ENCODE measurements at regions not wholly inside any gene's neighbourhood (a gene's known extent, or its start where the extent isn't known, plus 50 kb on each side); places are given as distances from the start of the nearest gene placed in this dataset.

- no peak for DNase-seq (ENCODE audit: low read depth)
Measured at GRCh38 chr6:145381941-145382340, 353.4 kb downstream of the EPM2A start.

GRCh38 chr6:145383428-145383827 is 351.9 kb downstream of the EPM2A start:
- DNase-seq (ENCODE audit: low read depth): no peak

DNA sequence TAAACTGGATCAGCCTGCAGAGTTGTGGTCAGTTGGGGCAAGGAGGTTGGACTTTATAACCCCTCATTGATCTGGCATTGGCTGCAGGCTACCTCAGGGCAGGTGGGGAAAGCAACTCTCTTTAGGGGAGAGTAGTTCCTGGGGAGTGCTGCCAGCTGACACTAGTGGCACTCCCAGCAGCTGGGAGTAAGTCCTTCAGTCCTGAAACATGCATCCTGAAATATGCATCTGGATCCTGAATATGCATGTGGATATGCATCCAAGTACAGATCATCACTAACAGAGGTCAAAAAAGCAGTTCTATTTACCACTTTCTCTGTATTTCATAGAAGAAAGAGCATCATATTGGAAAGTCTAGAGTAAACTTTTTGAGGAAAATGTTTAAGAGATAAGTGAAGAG is 350.8 kb downstream of the EPM2A start:
- no peak for DNase-seq (ENCODE audit: low read depth)

GRCh38 chr6:145396499-145396898 is 338.8 kb downstream of the EPM2A start:
- no peak for DNase-seq (ENCODE audit: low read depth)

DNA sequence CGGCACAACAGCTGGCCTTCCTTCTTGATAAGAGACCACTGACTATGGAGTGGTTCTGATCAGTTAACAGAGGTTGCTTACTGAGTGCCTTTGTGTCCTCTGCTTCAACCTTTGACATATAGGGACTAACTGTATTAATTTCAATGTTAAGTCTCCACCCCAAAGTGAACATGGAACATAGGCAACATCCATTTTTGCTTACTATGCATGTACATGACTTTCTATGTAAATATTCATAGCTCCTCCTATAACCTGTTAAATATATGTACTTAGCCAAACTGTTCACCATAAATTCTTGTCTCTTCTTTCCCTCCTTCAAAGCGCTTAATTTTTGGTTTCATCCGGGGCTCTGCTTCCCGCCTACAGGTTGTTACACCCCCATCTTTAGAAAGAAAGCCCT is 334.8 kb downstream of the EPM2A start:
- DNase-seq (ENCODE audit: low read depth): no peak

GRCh38 chr6:145405006-145405551 is 330.2 kb downstream of the EPM2A start:
- no peak for DNase-seq (ENCODE audit: low read depth)

DNA sequence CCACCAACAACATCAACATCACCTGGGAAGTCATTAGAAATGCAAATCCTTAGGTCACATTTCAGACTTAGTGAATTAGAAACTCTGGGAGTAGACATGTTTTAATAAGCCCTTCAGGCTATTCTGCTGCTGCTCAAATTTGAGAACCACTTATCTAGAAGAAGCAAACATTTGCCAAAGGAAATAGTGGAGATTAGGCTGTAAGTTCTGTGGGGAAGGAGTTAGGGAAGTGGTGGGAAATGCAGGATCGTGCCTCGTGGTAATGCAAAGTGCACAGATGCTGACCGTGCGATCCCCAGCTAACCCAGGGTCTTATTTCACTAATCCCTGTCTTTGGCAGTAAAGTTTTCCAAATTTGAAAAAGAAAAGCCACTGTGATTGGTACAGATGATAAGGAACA is 328.5 kb downstream of the EPM2A start:
- no peak for DNase-seq (ENCODE audit: low read depth)

DNA sequence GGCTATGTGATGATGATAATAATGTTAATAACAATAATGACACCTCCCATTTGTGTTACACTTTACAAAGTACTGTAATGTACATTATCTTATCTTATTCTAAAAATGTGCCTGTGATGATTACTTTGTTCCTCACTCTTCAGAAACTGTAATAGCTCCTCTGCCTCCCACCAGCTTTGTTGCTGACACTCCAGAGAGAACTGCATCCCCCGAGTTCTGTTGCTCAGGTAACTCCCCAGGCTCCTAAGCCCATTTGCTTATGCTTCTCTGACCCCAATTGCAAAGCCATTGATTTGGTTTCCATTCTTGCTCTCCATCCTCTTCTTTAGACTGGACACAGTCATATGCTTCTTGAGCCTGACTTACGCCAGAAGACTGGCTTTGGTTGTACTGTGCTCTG is 319.7 kb downstream of the EPM2A start:
- DNase-seq (ENCODE audit: low read depth): no peak

GRCh38 chr6:145420599-145420998 is 314.7 kb downstream of the EPM2A start:
- no peak for DNase-seq (ENCODE audit: low read depth)

DNA sequence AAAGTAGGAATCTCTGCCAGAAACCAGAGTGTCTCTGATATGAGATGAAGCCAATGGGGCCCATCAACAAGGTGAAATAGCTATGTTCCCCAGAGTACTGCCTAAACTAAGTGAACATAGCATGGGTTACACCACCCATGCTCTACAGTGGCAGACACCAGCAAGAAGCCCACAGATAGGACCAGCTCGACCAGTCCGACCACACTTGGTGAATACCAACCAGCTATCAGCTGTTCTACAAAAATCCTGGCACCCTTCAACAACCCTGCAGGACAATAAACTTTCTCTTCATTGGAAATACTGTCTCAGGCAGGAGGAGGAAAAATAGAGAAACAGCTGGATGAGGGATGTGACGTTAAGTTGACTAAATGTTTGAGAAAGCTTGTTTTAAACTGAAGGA is 311.4 kb downstream of the EPM2A start:
- DNase-seq (ENCODE audit: low read depth): no peak

DNA sequence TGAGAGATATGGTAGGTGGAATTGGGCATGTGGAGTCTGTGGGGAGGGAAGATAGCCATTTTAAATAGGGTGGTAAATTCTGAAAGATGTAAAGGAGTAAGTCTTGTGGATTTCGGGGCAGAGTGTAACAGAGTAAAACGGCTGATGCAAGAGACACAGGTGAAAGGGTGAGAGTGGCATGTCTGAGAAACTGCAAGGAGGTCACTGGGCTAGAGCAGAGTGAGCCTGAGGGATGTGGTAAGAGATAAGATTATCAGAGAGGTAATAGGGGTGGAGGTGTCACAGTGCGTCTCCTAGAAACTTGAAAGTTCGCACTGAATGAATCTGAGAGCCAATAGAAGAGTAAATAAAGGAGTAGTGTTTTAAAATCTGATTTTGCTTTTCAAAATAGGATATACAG is 308.1 kb downstream of the EPM2A start:
- DNase-seq (ENCODE audit: low read depth): no peak

DNA sequence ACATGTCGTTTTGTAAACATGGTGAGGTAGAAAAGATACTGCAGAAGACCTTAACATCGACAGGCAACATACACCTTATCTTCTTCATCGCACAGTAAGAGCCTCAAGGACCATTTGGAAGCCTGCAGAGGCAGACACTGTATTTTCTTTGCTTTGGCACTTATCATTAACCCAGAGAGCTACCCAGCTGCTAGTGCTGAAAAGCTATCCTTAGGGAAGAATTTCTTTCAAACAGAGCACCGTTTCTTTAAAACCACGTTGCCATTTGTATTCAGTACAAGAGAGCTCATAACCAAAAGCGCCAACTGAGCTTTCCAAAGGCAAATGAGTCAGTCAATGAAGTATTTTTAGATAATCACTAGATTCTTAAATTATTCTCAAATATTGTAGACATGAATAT is 306.6 kb downstream of the EPM2A start:
- DNase-seq (ENCODE audit: low read depth): no peak

DNA sequence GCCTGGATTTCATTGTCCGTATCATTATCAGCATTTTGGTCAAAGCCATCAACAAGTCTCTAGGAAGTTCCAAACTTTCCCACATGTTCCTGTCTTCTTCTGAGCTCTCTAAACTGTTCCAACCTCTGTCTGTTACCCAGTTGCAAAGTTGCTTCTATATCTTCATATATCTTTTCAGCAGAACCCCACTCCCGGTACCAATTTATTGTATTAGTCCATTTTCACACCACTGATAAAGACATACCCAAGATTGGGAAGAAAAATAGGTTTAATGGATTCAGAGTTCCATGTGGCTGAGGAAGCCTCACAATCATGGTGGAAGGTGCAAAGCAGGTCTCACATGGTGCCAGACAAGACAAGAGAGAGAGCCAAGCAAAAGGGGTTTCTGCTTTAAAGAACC is 293.2 kb downstream of the EPM2A start:
- DNase-seq (ENCODE audit: low read depth): no peak

DNA sequence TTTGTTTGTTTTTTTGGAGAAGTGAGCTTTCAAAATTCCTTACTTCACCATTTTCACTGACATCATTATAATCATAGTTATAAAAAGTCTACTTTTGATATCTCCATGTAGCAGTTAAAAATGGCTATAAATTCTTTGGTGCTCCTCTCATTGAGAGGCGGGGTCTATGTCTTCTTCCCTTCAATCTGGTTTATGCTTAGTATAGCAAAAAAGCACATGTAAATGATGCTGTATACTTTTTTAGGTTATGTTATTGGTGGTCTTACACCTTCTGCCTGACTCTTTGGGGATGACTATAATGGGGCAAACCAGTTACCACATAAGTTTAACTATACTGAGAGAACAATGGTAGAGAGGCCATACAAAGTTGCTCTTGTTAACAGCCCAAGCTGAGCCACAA is 289.6 kb downstream of the EPM2A start:
- DNase-seq (ENCODE audit: low read depth): no peak

GRCh38 chr6:145451029-145451428 is 284.3 kb downstream of the EPM2A start:
- no peak for DNase-seq (ENCODE audit: low read depth)

DNA sequence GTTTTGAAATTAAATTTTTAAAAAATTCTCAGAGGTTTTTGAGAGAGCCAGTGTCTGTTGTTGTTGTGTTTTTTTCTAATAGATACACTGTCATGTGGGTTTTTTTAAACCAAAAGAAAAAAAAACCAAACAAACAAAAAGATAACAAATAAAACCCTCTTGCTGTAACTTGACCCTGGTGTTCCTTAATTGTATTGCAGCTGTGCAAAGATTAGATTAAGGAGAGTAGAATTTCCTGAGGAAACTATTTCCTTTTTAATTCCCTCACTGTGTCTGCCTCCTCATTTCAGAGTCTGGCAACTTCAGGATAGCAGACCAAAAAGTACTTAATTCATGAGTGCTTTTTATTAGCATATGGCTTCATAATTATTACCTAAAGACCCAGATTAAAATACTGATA is 281.9 kb downstream of the EPM2A start:
- no peak for DNase-seq (ENCODE audit: low read depth)

GRCh38 chr6:145454006-145454405 is 281.3 kb downstream of the EPM2A start:
- no peak for DNase-seq (ENCODE audit: low read depth)

GRCh38 chr6:145457556-145457955 is 277.8 kb downstream of the EPM2A start:
- DNase-seq (ENCODE audit: low read depth): no peak

- DNase-seq (ENCODE audit: low read depth): no peak
Measured at GRCh38 chr6:145468534-145468933, 266.8 kb downstream of the EPM2A start.

DNA sequence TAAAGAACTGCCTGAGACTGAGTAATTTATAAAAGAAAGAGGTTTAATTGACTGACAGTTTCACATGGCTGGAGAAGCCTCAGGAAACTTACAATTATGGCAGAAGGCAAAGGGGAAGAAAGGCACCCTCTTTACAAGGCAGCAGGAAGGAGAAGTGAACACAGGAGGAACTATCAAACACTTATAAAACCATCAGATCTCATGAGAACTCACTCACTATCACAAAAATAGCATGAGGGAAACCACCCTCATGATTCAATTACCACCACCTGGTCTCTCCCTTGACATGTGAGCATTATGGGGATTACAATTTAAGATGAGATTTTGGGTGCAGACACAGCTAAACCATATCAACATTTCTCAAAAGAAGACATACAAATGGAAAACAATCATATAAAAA is 266.3 kb downstream of the EPM2A start:
- DNase-seq (ENCODE audit: low read depth): no peak

GRCh38 chr6:145475794-145476396 is 259.4 kb downstream of the EPM2A start:
- no peak for DNase-seq (ENCODE audit: low read depth)

DNA sequence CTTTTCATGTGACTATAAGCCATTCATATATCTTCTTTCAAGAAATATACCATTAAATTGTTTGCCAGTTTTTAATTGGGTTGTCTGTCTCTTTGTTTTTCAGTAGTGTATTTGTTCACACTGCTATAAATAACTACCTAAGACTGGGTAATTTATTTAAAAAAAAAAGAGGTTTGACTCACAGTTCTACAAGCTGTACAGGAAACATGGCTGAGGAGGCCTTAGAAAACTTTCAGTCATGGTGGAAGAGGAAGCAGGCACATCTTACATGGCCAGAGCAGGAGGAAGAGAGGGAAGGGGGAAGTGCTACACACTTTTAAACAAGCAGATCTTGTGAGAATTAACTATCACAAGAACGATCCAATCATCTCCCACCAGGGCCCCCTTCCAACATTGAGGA is 255.3 kb downstream of the EPM2A start:
- no peak for DNase-seq (ENCODE audit: low read depth)

DNA sequence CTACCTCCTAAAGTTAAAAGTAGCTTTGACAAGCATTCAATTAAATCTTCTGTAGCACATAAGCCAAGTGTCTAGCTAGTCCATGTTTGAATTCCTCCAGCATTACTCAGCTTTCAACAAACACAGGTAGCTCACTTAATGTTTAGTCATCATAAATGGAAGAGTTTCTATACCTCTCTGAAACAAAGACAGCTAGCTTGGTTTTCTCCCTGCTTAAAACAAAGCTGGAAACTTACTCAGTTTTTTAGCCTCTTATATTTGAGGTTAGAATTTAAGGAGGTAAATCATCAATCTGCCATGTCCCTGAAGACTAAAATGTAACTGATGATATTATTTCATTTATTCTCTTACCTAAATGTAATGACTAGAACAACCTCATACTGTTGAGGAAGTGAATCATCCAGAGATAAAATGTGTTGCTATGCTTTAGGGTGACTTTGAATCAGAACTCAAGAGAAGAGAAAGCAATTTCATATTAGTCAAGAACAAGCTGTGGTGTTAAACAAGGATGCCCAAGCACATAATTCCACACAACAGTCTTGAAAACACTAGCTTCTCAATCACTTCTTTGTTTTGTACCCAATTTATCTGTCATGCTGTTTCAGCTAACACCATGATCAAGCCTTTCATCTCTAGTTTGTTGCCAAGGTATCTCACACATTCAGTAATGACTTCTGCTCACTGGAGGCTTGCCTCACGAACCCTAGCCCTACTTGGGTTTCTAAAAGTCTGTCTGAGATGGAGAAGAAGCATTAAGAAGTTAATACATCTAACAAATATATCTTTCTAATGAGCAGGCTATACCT is 251.9 kb downstream of the EPM2A start:
- no peak for DNase-seq (ENCODE audit: low read depth)

- DNase-seq (ENCODE audit: low read depth): no peak
Measured at GRCh38 chr6:145485288-145485687, 250.0 kb downstream of the EPM2A start.

Data from stimulated activated CD8-positive, alpha-beta memory T cell treated with anti-CD3 and anti-CD28 coated beads, Interleukin-15, amount 100 ng/mL, for 24 hours (primary cell).